Muscle layer of colon (tissue), 2 donors: ENCODE measurements at regions not wholly inside any gene's neighbourhood (a gene's known extent, or its start where the extent isn't known, plus 50 kb on each side); places are given as distances from the start of the nearest gene placed in this dataset.
"Not testable (repeated sequence)": the region's sequence is repeated elsewhere in the genome, so short reads cannot be mapped to it uniquely, and the experiment has no call there.

Experiments
- H3K27ac ChIP-seq: one replicate; pipeline ENCODE4 v1.7.0; 2013; ENCODE audit warnings: low read depth, mild to moderate bottlenecking, low read length, moderate library complexity
- H3K27me3 ChIP-seq, 2 donors: one replicate each; pipeline ENCODE4 v1.7.0; 2013; ENCODE audit warnings: low read length in 2 of 2, mild to moderate bottlenecking in 2 of 2; ENCODE audit not compliant: insufficient read depth in 2 of 2, control insufficient read depth in 1 of 2
- H3K36me3 ChIP-seq: one replicate; pipeline ENCODE4 v1.7.0; 2013; ENCODE audit warnings: mild to moderate bottlenecking, low read length; ENCODE audit not compliant: insufficient read depth
- H3K4me1 ChIP-seq: one replicate; pipeline ENCODE4 v1.7.0; 2013; ENCODE audit warnings: mild to moderate bottlenecking, low read length; ENCODE audit not compliant: insufficient read depth
- H3K4me3 ChIP-seq, 2 donors: one replicate each; pipeline ENCODE4 v1.7.0; 2013; ENCODE audit warnings: low read length in 2 of 2, low read depth in 1 of 2, mild to moderate bottlenecking in 1 of 2, moderate library complexity in 1 of 2
- H3K9ac ChIP-seq: one replicate; pipeline ENCODE4 v1.7.0; 2013; ENCODE audit warnings: low read length
- H3K9me3 ChIP-seq: one replicate; pipeline ENCODE4 v1.7.0; 2013; ENCODE audit warnings: mild to moderate bottlenecking, low read length
- donor health status: abdominal sarcoma.
- donor health status: Adenocarcinoma of cecum.

DNA sequence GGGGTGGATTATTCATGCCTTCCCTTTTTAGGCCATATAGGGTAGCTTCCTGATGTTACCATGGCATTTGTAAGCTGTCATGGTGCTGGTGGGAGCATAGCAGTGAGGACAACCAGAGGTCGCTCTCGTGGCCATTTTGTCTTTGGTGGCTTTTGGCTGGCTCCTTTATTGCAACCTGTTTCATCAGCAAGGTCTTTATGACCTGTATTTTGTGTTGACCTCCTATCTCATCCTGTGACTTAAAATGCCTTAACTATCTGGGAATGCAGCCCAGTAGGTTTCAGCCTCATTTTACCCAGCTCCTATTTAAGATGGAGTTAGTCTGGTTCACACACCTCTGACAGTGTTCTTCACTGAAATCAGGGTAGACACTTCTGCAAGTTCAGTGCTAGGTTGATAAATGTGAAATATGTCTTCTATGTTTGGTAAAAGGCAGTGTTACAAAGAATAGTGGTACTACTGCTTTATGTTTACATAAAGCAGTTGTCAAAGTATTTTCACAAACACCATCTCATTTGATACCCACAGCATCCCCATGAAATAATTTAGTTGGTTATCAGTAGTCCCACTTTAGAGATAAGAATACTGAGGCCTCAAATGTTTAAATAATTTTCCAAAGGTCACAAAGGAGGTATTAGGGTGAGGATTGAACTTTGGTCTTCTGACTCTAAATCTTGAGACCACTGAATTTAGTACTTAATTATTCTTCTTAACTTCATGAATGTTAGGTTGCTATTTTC, 77.1 kb upstream of the C4orf54 start:
- H3K4me1 ChIP-seq = no peaks in the 10 kb centered on the region
- H3K36me3 ChIP-seq = no peaks in the 10 kb centered on the region
- no peak overlapping the region for H3K4me3 ChIP-seq
- no peak overlapping the region for H3K27ac ChIP-seq
- H3K9ac ChIP-seq = no peak overlapping the region
- no peaks in the 10 kb centered on the region for H3K27me3 ChIP-seq
- no peaks in the 10 kb centered on the region for H3K9me3 ChIP-seq

- H3K27ac ChIP-seq, H3K27me3 ChIP-seq, H3K9me3 ChIP-seq, H3K9ac ChIP-seq, H3K4me3 ChIP-seq, H3K4me1 ChIP-seq, H3K36me3 ChIP-seq: not testable (repeated sequence)
Observed at GRCh38 chr4:99733455-99733854, 75.8 kb upstream of the C4orf54 start.

- Histone ChIP-seq H3K27ac (no peak overlapping the region), H3K9ac (no peak overlapping the region), H3K36me3 (no peaks in the 10 kb centered on the region), H3K4me3 (no peak overlapping the region), H3K27me3 (no peaks in the 10 kb centered on the region), H3K4me1 (peaks cover 5% of the 10 kb centered on the region), H3K9me3 (no peaks in the 10 kb centered on the region)
Observed at GRCh38 chr4:99729186-99729585, 71.6 kb upstream of the C4orf54 start.

DNA sequence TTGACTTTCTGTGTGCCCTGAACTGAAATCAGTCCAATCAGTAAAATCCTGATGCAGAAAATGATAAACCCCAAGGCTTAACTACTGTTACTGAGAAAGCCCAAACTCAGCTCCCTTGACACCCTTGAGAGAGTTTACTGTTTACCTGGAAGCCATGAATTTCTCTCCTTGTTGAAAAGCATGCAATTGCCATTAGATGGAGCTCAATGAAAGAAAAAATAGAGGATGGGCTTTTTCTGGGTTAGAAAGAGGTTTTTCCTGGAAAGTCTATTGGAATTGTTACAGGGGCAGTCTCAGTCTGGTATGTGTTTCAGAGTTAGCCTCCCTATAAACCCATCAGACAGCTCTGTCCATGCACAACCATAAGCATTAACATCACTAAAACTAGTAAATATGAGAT, 66.4 kb upstream of the C4orf54 start:
- Histone ChIP-seq H3K4me1 (peaks cover 30% of the 10 kb centered on the region), H3K9me3 (no peaks in the 10 kb centered on the region), H3K9ac (no peak overlapping the region), H3K27me3 (no peaks in the 10 kb centered on the region), H3K27ac (peak overlapping the region; percentile 12), H3K4me3 (no peak overlapping the region), H3K36me3 (no peaks in the 10 kb centered on the region)

GRCh38 chr4:99723612-99724011, 66.0 kb upstream of the C4orf54 start:
- Histone ChIP-seq H3K27ac (no peak overlapping the region), H3K36me3 (no peaks in the 10 kb centered on the region), H3K9ac (no peak overlapping the region), H3K4me1 (peaks cover 30% of the 10 kb centered on the region), H3K27me3 (no peaks in the 10 kb centered on the region), H3K9me3 (no peaks in the 10 kb centered on the region), H3K4me3 (no peak overlapping the region)

DNA sequence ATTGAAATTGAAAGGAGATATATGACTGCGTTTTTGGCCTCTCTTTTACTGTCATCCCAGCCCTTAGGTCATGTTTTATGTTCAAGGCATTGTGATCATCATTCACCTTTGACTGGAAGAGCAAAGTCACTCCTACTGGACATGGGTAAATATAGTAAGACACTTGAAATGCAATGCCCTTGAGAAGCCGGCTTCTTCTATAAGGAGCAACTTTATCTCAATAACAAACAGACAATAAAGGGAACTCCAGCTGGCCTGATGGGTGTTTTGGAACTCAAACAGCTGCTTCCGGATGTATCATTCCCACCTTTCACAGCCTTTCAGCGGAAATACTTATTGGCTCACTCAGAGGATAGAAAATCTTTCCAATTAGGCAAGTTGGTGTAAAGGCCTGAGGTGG, 65.1 kb upstream of the C4orf54 start:
- H3K4me3 ChIP-seq = no peak overlapping the region
- no peaks in the 10 kb centered on the region for H3K27me3 ChIP-seq
- H3K27ac ChIP-seq = peak overlapping the region; percentile 19
- no peak overlapping the region for H3K9ac ChIP-seq
- peaks cover 30% of the 10 kb centered on the region for H3K4me1 ChIP-seq
- no peaks in the 10 kb centered on the region for H3K9me3 ChIP-seq
- H3K36me3 ChIP-seq = no peaks in the 10 kb centered on the region

GRCh38 chr4:99722006-99722405, 64.4 kb upstream of the C4orf54 start:
- no peaks in the 10 kb centered on the region for H3K27me3 ChIP-seq
- H3K9me3 ChIP-seq = no peaks in the 10 kb centered on the region
- H3K27ac ChIP-seq = peak overlapping the region; percentile 6
- no peak overlapping the region for H3K4me3 ChIP-seq
- no peaks in the 10 kb centered on the region for H3K36me3 ChIP-seq
- peaks cover 30% of the 10 kb centered on the region for H3K4me1 ChIP-seq
- no peak overlapping the region for H3K9ac ChIP-seq

DNA sequence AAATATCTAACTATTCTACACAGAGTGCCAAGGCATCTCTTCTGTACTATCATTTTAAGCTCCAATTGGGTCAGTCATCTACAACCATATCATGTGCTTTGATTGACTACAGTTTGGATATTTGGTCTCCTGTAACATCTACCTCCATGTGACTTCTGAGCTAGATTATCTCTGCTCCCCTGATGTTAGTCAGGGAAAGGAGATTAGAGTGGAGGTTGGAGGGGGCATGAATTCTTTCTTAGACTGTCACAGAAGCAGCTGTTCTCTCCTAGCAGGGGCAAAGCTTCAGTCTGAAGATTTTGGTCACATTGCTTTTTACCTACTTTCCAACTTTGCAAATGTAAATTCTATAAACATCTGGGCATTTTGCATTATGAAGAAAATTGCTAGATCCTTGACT, 62.6 kb upstream of the C4orf54 start:
- Histone ChIP-seq H3K4me1 (peaks cover 30% of the 10 kb centered on the region), H3K27ac (no peak overlapping the region), H3K9ac (no peak overlapping the region), H3K27me3 (no peaks in the 10 kb centered on the region), H3K36me3 (no peaks in the 10 kb centered on the region), H3K4me3 (no peak overlapping the region), H3K9me3 (no peaks in the 10 kb centered on the region)

- no peaks in the 10 kb centered on the region for H3K9me3 ChIP-seq
- no peak overlapping the region for H3K4me3 ChIP-seq
- no peak overlapping the region for H3K27ac ChIP-seq
- no peaks in the 10 kb centered on the region for H3K27me3 ChIP-seq
- peaks cover 7% of the 10 kb centered on the region for H3K4me1 ChIP-seq
- H3K9ac ChIP-seq = no peak overlapping the region
- no peaks in the 10 kb centered on the region for H3K36me3 ChIP-seq
Observed at GRCh38 chr4:99716996-99717395, 59.4 kb upstream of the C4orf54 start.

DNA sequence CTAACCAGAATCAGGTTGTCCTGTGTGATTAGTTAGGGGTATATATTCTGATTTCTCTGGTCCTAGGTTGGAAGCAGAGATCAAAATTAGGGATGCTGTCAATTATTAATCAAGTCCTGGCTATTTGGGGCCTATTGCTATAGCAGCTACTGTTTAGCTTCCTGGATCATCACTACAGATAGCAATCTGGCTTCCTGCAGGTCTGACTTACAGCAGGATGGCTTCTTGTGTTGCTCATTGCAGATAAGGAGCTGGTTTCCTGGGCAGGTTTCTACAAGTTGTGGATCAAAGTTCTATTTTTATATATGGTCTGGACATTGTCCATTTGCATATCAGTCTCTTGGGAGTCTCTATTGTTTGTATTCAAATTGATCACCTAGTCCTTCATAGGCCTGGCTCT, 57.7 kb upstream of the C4orf54 start:
- Histone ChIP-seq H3K4me3 (no peak overlapping the region), H3K9ac (no peak overlapping the region), H3K27ac (no peak overlapping the region), H3K27me3 (no peaks in the 10 kb centered on the region), H3K36me3 (no peaks in the 10 kb centered on the region), H3K4me1 (peaks cover 7% of the 10 kb centered on the region), H3K9me3 (no peaks in the 10 kb centered on the region)

DNA sequence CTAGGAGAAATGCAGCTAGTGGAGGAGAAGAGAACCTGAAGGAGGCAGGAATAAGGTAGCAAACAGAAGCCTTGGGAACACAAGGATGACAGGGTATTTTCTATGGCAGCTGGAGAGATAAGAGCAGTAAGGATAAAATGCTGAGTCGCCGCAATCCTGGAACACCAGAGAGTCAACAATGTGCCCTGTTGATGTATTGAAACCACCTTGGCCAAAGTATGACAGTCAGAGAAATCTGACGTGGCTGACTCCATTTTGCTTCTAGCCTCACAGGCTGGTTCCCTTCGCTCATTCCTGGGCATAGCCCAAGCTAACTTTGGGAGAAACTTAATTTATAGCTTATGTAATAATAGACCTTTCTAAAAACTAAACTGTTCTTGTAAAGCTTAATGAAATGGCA, 56.6 kb upstream of the C4orf54 start:
- no peak overlapping the region for H3K4me3 ChIP-seq
- H3K9ac ChIP-seq = no peak overlapping the region
- H3K4me1 ChIP-seq = no peaks in the 10 kb centered on the region
- H3K9me3 ChIP-seq = no peaks in the 10 kb centered on the region
- H3K27me3 ChIP-seq = no peaks in the 10 kb centered on the region
- no peak overlapping the region for H3K27ac ChIP-seq
- no peaks in the 10 kb centered on the region for H3K36me3 ChIP-seq

GRCh38 chr4:99712530-99712929, 54.9 kb upstream of the C4orf54 start:
- H3K4me3 ChIP-seq = no peak overlapping the region
- no peaks in the 10 kb centered on the region for H3K36me3 ChIP-seq
- no peaks in the 10 kb centered on the region for H3K4me1 ChIP-seq
- H3K9me3 ChIP-seq = no peaks in the 10 kb centered on the region
- H3K27ac ChIP-seq = no peak overlapping the region
- no peaks in the 10 kb centered on the region for H3K27me3 ChIP-seq
- H3K9ac ChIP-seq = no peak overlapping the region
